ENCODE measurements at regions not wholly inside any gene's neighbourhood (a gene's known extent, or its start where the extent isn't known, plus 50 kb on each side); places are given as distances from the start of the nearest gene placed in this dataset.

GRCh38 chr6:106918115-106918514 is 56.4 kb downstream of the CD24 start:
- Histone ChIP-seq H3K4me1 (no peaks in the 10 kb centered on the region), H3K36me3 (no peaks in the 10 kb centered on the region), H3K9me3 (no peaks in the 10 kb centered on the region), H3K4me3 (no peak overlapping the region), H3K27ac (no peak overlapping the region), H3K27me3 (no peaks in the 10 kb centered on the region)
- no peak for DNase-seq (ENCODE audit: low spot score in 2 of 2)
- no peak for TF ChIP-seq CTCF (IDR thresholded peaks at IDR 0.05)
- no peak for TF ChIP-seq POLR2AphosphoS5 (IDR thresholded peaks at IDR 0.05)
- 65% methylated on average over 3 of the region's 3 CpGs for WGBS

- H3K27me3 ChIP-seq: no peaks in the 10 kb centered on the region
- WGBS: 88% methylated on average over 2 of the region's 2 CpGs
- no peak for DNase-seq (ENCODE audit: low spot score in 2 of 2)
- no peaks in the 10 kb centered on the region for H3K36me3 ChIP-seq
- no peak overlapping the region for H3K27ac ChIP-seq
- H3K9me3 ChIP-seq: no peaks in the 10 kb centered on the region
- H3K4me1 ChIP-seq: peaks cover 11% of the 10 kb centered on the region
- TF ChIP-seq POLR2A (IDR thresholded peaks at IDR 0.05): no peak
- no peak for TF ChIP-seq CTCF (IDR thresholded peaks at IDR 0.05)
- no peak for TF ChIP-seq EP300 (IDR thresholded peaks at IDR 0.05)
- no peak for TF ChIP-seq POLR2AphosphoS5 (IDR thresholded peaks at IDR 0.05)
- no peak overlapping the region for H3K4me3 ChIP-seq
These were observed 57.6 kb downstream of the CD24 start for GRCh38 chr6:106916891-106917290.

GRCh38 chr6:106913676-106914280 is 60.8 kb downstream of the CD24 start:
- WGBS: 81% methylated on average over 5 of the region's 5 CpGs
- Histone ChIP-seq H3K4me3 (no peak overlapping the region), H3K9me3 (no peaks in the 10 kb centered on the region), H3K36me3 (no peaks in the 10 kb centered on the region), H3K27ac (peak overlapping the region; percentile 69), H3K27me3 (no peaks in the 10 kb centered on the region), H3K4me1 (peaks cover 22% of the 10 kb centered on the region)
- TF ChIP-seq POLR2AphosphoS5 (IDR thresholded peaks at IDR 0.05) (no peak), EP300 (IDR thresholded peaks at IDR 0.05) (no peak), CTCF (IDR thresholded peaks at IDR 0.05) (no peak), POLR2A (IDR thresholded peaks at IDR 0.05) (no peak)
- DNase-seq (ENCODE audit: low spot score in 2 of 2): no peak

- TF ChIP-seq POLR2AphosphoS5 (IDR thresholded peaks at IDR 0.05) (peak in 1 of 3 donors; percentile 58), POLR2A (IDR thresholded peaks at IDR 0.05) (no peak)
- Histone ChIP-seq H3K4me1 (peaks cover 25% of the 10 kb centered on the region), H3K27me3 (no peaks in the 10 kb centered on the region), H3K36me3 (no peaks in the 10 kb centered on the region), H3K9me3 (no peaks in the 10 kb centered on the region), H3K4me3 (no peak overlapping the region), H3K27ac (peak overlapping the region; percentile 69)
- DNase-seq (ENCODE audit: low spot score in 2 of 2): no peak
These were observed 61.4 kb downstream of the CD24 start for GRCh38 chr6:106913111-106913510.

- TF ChIP-seq CTCF (IDR thresholded peaks at IDR 0.05) (no peak), POLR2AphosphoS5 (IDR thresholded peaks at IDR 0.05) (no peak), POLR2A (IDR thresholded peaks at IDR 0.05) (no peak), EP300 (IDR thresholded peaks at IDR 0.05) (no peak)
- no peak for DNase-seq (ENCODE audit: low spot score in 2 of 2)
These were observed 62.4 kb downstream of the CD24 start for GRCh38 chr6:106912091-106912490.

More at GRCh38 chr6:106912091-106912490, 62.4 kb downstream of the CD24 start:
- Histone ChIP-seq H3K36me3 (no peaks in the 10 kb centered on the region), H3K27ac (peak overlapping the region; percentile 69), H3K4me1 (peaks cover 27% of the 10 kb centered on the region), H3K9me3 (no peaks in the 10 kb centered on the region), H3K4me3 (no peak overlapping the region), H3K27me3 (no peaks in the 10 kb centered on the region)
